ENCODE measurements at regions not wholly inside any gene's neighbourhood (a gene's known extent, or its start where the extent isn't known, plus 50 kb on each side); places are given as distances from the start of the nearest gene placed in this dataset.

- no peak for DNase-seq
These were observed 735.1 kb upstream of the CCDC54 start for GRCh38 chr3:106642161-106642560.

- DNase-seq, result no peak
These were observed 733.5 kb upstream of the CCDC54 start for GRCh38 chr3:106643684-106644161.

GRCh38 chr3:106673926-106674569 is 703.2 kb upstream of the CCDC54 start:
- DNase-seq, result no peak

GRCh38 chr3:106675451-106675850 is 701.8 kb upstream of the CCDC54 start:
- DNase-seq, result no peak

- DNase-seq, result no peak
These were observed 698.4 kb upstream of the CCDC54 start for GRCh38 chr3:106678657-106679390.

- DNase-seq, result no peak
These were observed 693.2 kb upstream of the CCDC54 start for GRCh38 chr3:106683953-106684620.

GRCh38 chr3:106685745-106686144 is 691.5 kb upstream of the CCDC54 start:
- no peak for DNase-seq

GRCh38 chr3:106687905-106688304 is 689.3 kb upstream of the CCDC54 start:
- DNase-seq, result no peak

GRCh38 chr3:106688464-106688863 is 688.8 kb upstream of the CCDC54 start:
- DNase-seq, result peak; percentile 37 to 54

GRCh38 chr3:106691476-106691875 is 685.8 kb upstream of the CCDC54 start:
- DNase-seq, result no peak

GRCh38 chr3:106692624-106693023 is 684.6 kb upstream of the CCDC54 start:
- no peak for DNase-seq

- DNase-seq, result no peak
These were observed 678.1 kb upstream of the CCDC54 start for GRCh38 chr3:106699122-106699521.

- no peak for DNase-seq
These were observed 676.3 kb upstream of the CCDC54 start for GRCh38 chr3:106700981-106701380.

GRCh38 chr3:106703524-106703923 is 673.7 kb upstream of the CCDC54 start:
- DNase-seq, result no peak

GRCh38 chr3:106707347-106707746 is 669.9 kb upstream of the CCDC54 start:
- no peak for DNase-seq

- DNase-seq, result no peak
These were observed 666.6 kb upstream of the CCDC54 start for GRCh38 chr3:106710596-106710995.

GRCh38 chr3:106711650-106712049 is 665.6 kb upstream of the CCDC54 start:
- DNase-seq, result no peak

- no peak for DNase-seq
These were observed 662.8 kb upstream of the CCDC54 start for GRCh38 chr3:106714400-106714799.

GRCh38 chr3:106715286-106715685 is 662.0 kb upstream of the CCDC54 start:
- DNase-seq, result no peak

- no peak for DNase-seq
These were observed 660.0 kb upstream of the CCDC54 start for GRCh38 chr3:106717178-106717780.

- no peak for DNase-seq
These were observed 658.2 kb upstream of the CCDC54 start for GRCh38 chr3:106719077-106719476.

GRCh38 chr3:106719583-106719982 is 657.7 kb upstream of the CCDC54 start:
- DNase-seq, result no peak

GRCh38 chr3:106720510-106720909 is 656.7 kb upstream of the CCDC54 start:
- no peak for DNase-seq

- DNase-seq, result no peak
These were observed 651.7 kb upstream of the CCDC54 start for GRCh38 chr3:106725566-106725965.

Data from SW 1271 (cell line).